Activated CD8-positive, alpha-beta T cell treated with anti-CD3 and anti-CD28 coated beads, Interleukin-2, amount 10 ng/mL, durations not matched to agents 7 days and 5 days (primary cell): ENCODE measurements at regions not wholly inside any gene's neighbourhood (a gene's known extent, or its start where the extent isn't known, plus 50 kb on each side); places are given as distances from the start of the nearest gene placed in this dataset.
"Not testable (repeated sequence)": the region's sequence is repeated elsewhere in the genome, so short reads cannot be mapped to it uniquely, and the experiment has no call there.

ENCODE experiments used
- ATAC-seq: fragments of 150-1000 bp; cut with Tn5 transposase; one replicate; pipeline ENCODE4 v1.10.0; 2021; ENCODE audit warnings: moderate library complexity
- CTCF ChIA-PET: fragments of 350-600 bp; sonication (Branson Sonifier 250); formaldehyde crosslinking; loops from one replicate; lab custom pipeline; 2021; ENCODE audit warnings: antibody characterized with exemption; lab: Charles Lee
- POLR2A ChIA-PET: fragments of 350-600 bp; sonication (Branson Sonifier 250); formaldehyde crosslinking; loops from one replicate; lab custom pipeline; 2021; ENCODE audit warnings: antibody characterized with exemption; lab: Charles Lee
- DNase-seq: peaks from one replicate; pipeline ENCODE4 v3.0.0-alpha.2; 2020
- H3K27ac Mint-ChIP-seq: one replicate; pipeline ENCODE4 v1.8.0; 2021; ENCODE audit warnings: mild to moderate bottlenecking, mixed read lengths
- H3K27me3 Mint-ChIP-seq: one replicate; pipeline ENCODE4 v1.8.0; 2021; ENCODE audit warnings: low read depth, mixed read lengths
- H3K36me3 Mint-ChIP-seq: one replicate; pipeline ENCODE4 v1.8.0; 2021; ENCODE audit warnings: low read depth, mixed read lengths
- H3K4me1 Mint-ChIP-seq: one replicate; pipeline ENCODE4 v1.8.0; 2021; ENCODE audit warnings: low read depth, mixed read lengths
- H3K4me3 Mint-ChIP-seq: one replicate; pipeline ENCODE4 v1.8.0; 2021; ENCODE audit warnings: mild to moderate bottlenecking, mixed read lengths
- H3K9me3 Mint-ChIP-seq: one replicate; pipeline ENCODE4 v1.8.0; 2022; ENCODE audit warnings: mixed read lengths; ENCODE audit not compliant: insufficient read depth

DNA sequence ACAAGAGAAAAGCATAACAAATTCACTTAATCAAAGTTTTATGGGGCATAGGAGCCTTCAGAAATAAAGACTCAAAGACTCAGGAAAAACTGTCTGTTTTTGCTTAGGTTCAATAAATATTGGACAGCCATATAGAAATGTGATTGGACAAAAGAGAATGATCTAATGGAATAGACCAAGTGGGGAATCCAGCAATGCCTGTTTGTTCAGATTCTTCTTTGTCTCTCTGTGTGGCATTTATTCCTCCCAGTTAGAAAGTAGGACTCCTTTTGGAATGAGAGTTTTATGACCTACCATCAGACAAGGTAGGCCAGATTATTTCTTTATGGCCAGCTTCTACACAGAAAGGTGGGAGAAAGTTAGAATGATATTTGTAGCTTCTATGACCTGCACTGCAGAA is 1460.1 kb downstream of the OTOL1 start:
- ChIA-PET POLR2A (no interaction called here), CTCF (no interaction called here)
- H3K9me3 Mint-ChIP-seq, result peaks cover 8% of the 10 kb centered on the region
- ATAC-seq, result no peak
- H3K27ac Mint-ChIP-seq, result no peak overlapping the region
- no peak overlapping the region for H3K4me3 Mint-ChIP-seq
- no peaks in the 10 kb centered on the region for H3K36me3 Mint-ChIP-seq
- no peaks in the 10 kb centered on the region for H3K27me3 Mint-ChIP-seq
- no peak for DNase-seq
- H3K4me1 Mint-ChIP-seq, result no peaks in the 10 kb centered on the region

DNA sequence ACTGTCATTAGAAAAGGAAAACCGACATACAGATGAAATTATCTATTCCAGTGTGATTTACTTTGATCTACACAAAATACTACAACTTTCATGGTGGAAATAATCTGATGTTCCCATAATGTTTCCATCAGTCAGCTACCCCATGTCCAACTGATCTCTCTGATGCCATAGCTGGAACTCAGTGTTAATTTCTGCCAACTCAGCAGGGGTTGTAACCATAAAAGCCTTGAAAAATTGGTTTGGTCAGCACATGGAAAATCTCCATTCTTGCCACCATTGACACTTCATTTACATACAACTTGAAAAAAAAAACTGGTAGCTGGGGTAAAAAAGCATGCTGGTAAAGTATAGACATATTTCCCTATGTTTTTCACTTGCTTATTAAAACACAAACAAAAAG is 1463.7 kb downstream of the OTOL1 start:
- CTCF ChIA-PET, result no interaction called here
- DNase-seq, result no peak
- Mint-ChIP-seq H3K27ac (no peak overlapping the region), H3K9me3 (peaks cover 3% of the 10 kb centered on the region), H3K36me3 (no peaks in the 10 kb centered on the region), H3K4me1 (no peaks in the 10 kb centered on the region), H3K4me3 (no peak overlapping the region), H3K27me3 (no peaks in the 10 kb centered on the region)
- POLR2A ChIA-PET, result no interaction called here
- no peak for ATAC-seq

DNA sequence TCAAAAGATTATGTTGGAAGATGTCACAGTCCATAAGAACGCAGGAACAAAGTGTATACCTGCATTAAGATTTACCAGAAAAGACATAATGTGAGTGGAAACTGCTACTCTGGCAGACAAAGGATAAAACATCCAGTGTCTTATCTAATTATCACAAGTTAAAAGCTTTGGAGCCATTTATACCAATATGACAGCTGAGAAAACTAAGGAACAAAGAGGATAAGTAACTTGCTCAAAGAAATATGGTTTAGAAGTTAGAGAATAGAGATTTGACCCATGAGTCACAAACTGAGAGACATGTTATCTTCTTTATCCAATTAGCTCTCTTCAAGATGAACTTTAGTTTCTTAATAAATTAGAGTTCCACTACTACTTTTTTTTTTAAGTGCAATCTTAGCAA is 1473.7 kb downstream of the OTOL1 start:
- Mint-ChIP-seq H3K4me3 (no peak overlapping the region), H3K27ac (no peak overlapping the region), H3K4me1 (no peaks in the 10 kb centered on the region), H3K9me3 (peaks cover 5% of the 10 kb centered on the region), H3K27me3 (no peaks in the 10 kb centered on the region), H3K36me3 (no peaks in the 10 kb centered on the region)
- DNase-seq (no peak), ATAC-seq (no peak)
- POLR2A ChIA-PET, result no interaction called here
- CTCF ChIA-PET, result no interaction called here

DNA sequence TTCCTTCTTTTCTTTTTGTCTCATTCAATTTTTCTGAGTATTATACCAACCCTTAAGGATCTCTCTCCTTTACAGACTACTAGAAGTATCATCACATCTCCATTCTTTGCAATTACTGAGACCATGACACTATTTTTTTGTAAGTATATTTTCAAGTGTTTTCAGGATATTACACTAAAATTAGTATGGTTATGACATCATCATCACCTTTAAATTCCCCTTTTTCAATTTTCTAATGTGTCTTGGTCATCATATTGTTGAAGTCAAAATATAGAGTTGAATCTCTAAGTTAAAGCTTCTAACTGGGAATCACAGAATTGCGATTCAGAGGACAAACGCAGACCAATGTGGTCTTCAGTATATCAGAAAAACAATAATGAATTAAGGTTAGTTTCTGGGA is 1475.1 kb downstream of the OTOL1 start:
- Mint-ChIP-seq H3K36me3 (no peaks in the 10 kb centered on the region), H3K9me3 (peaks cover 8% of the 10 kb centered on the region), H3K27me3 (no peaks in the 10 kb centered on the region), H3K4me1 (no peaks in the 10 kb centered on the region), H3K4me3 (no peak overlapping the region), H3K27ac (no peak overlapping the region)
- DNase-seq (no peak), ATAC-seq (no peak)
- CTCF ChIA-PET, result no interaction called here
- POLR2A ChIA-PET, result no interaction called here

DNA sequence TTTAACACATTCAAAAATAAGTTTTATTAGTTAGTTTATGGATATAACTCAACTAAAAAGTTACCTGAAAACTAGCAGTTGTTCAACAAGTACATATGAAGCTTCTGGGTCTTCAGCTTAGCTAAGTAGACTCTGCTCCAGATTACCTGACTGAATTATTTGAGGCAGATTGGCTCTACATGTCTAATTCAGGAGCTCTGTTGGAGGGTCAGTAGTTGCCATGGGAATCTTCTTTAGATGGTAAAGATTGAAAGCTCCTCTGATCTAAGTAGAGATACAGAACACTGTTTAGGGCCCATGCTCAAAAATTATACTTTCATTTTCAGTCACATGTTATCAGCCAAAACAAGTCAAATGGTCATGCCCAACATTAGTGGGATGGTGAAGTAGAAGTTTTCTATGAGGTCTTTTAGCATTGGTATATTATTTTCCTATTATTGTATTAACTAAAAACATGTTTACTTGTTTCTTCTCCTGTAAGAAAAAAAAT is 1476.9 kb downstream of the OTOL1 start:
- no peaks in the 10 kb centered on the region for H3K36me3 Mint-ChIP-seq
- DNase-seq (no peak), ATAC-seq (no peak)
- ChIA-PET CTCF (no interaction called here), POLR2A (no interaction called here)
- no peaks in the 10 kb centered on the region for H3K4me1 Mint-ChIP-seq
- H3K4me3 Mint-ChIP-seq, result no peak overlapping the region
- H3K9me3 Mint-ChIP-seq, result peaks cover 8% of the 10 kb centered on the region
- H3K27ac Mint-ChIP-seq, result no peak overlapping the region
- H3K27me3 Mint-ChIP-seq, result no peaks in the 10 kb centered on the region

DNA sequence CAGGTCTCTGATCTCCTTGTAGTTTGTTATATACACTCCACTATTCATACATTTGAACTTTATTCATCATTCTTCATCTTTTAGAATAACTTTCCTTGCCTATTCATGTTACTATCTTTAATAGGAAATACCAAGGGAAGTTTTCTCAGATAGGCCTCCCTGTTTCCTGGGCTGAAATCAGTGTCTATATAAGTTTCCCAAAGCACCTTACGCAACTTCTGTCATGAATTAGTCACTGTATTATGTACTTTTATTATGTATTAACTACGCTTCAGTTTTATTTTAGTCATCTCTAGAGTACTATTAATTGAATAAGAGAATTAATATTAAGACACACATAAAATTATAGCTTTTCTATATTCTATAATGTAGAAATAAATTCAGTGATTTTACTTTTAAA is 1481.5 kb downstream of the OTOL1 start:
- Mint-ChIP-seq H3K4me1 (no peaks in the 10 kb centered on the region), H3K36me3 (no peaks in the 10 kb centered on the region), H3K4me3 (no peak overlapping the region), H3K27me3 (no peaks in the 10 kb centered on the region), H3K27ac (no peak overlapping the region), H3K9me3 (peaks cover 4% of the 10 kb centered on the region)
- no peak for DNase-seq
- ATAC-seq, result no peak
- CTCF ChIA-PET, result no interaction called here
- POLR2A ChIA-PET, result no interaction called here

DNA sequence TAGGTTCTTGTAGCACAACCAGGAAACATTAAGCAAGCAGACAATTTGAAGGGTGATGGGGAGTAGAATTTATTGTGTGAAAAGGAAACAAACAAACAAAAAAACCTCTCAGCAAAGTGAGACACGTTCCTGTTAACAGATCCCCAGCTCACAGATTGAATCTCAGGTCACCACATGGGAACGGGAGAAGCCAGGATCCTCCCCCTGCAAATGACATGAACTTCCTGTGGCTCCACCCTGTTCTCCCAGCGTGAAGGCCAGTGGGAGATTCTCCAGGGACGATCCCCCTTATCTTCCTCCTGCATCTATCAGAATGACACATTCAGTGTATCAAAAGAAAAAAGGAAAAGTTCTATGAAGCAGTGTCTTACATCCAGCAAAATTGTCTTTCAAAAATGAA is 1488.1 kb downstream of the OTOL1 start:
- Mint-ChIP-seq H3K4me1 (no peaks in the 10 kb centered on the region), H3K27ac (no peak overlapping the region), H3K36me3 (no peaks in the 10 kb centered on the region), H3K9me3 (peaks cover 8% of the 10 kb centered on the region), H3K27me3 (no peaks in the 10 kb centered on the region), H3K4me3 (no peak overlapping the region)
- ChIA-PET POLR2A (no interaction called here), CTCF (no interaction called here)
- DNase-seq (no peak), ATAC-seq (no peak)

DNA sequence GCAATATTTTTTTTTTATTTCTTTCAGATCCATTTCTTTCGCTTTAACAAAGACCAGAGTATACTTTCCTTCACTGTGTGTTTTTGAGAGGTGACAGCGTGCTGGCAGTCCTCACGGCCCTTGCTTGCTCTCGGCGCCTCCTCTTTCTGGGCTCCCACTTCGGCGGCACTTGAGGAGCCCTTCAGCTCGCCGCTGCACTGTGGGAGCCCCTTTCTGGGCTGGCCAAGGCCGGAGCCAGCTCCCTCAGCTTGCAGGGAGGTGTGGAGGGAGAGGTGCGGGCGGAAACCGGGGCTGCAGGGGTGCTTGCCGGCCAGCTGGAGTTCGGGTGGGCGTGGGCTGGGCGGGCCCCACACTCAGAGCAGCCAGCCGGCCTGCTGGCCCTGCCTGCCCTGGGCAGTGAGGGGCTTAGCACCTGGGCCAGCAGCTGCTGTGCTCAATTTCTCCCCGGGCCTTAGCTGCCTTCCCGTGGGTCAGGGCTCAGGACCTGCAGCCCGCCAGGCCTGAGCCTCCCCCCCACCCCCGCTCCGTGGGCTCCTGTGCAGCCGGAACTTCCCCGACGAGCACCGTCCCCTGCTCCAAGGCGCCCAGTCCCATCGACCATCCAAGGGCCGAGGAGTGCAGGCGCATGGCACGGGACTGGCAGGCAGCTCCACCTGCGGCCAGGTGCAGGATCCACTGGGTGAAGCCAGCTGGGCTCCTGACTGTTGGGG is 1490.6 kb downstream of the OTOL1 start:
- ATAC-seq, POLR2A ChIA-PET, H3K27me3 Mint-ChIP-seq, H3K4me1 Mint-ChIP-seq, CTCF ChIA-PET, H3K36me3 Mint-ChIP-seq, H3K4me3 Mint-ChIP-seq, H3K27ac Mint-ChIP-seq, DNase-seq: not testable (repeated sequence)
- H3K9me3 Mint-ChIP-seq, result peaks cover 12% of the 10 kb centered on the region

DNA sequence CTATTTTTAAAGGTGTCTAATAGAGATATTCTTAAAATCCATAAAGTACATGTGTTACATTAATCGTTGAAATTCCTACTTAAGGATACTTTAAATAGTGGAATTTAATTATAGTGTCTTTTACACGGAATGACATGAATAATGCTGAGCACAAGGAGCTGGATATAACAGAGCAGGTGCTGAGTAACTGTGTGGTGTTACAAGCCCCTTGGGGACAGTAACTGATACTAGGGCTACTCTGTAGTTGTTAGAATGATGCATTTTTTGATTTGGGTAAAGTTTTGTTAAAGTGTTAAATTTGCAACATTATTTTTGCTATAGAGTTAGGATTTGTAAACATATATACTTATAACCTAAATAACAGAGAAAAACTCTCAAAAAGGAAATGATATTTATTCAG is 1496.1 kb downstream of the OTOL1 start:
- POLR2A ChIA-PET, result no interaction called here
- Mint-ChIP-seq H3K4me3 (no peak overlapping the region), H3K27ac (no peak overlapping the region), H3K9me3 (peaks cover 17% of the 10 kb centered on the region), H3K27me3 (no peaks in the 10 kb centered on the region), H3K4me1 (no peaks in the 10 kb centered on the region), H3K36me3 (no peaks in the 10 kb centered on the region)
- ATAC-seq (no peak), DNase-seq (no peak)
- CTCF ChIA-PET, result no interaction called here

DNA sequence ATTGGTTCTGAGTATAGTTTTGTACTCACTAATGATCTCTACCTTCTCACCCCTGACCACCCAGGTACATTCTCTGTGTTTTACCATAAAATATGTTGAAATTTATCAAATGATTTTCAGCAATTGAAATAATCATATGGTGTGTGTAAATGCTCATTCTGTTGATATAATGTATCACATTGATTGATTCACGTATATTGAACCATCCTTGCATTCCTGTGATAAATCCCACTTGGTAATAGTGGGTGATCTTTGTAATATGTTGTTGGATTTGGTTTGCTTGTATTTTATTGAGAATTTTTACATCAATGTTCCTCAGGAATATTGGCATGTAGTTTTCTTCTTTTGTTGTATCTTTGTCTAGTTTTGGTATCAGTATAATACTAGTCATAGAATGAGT is 1497.6 kb downstream of the OTOL1 start:
- DNase-seq (no peak), ATAC-seq (no peak)
- no peaks in the 10 kb centered on the region for H3K27me3 Mint-ChIP-seq
- H3K9me3 Mint-ChIP-seq, result peaks cover 17% of the 10 kb centered on the region
- no peak overlapping the region for H3K4me3 Mint-ChIP-seq
- no peaks in the 10 kb centered on the region for H3K36me3 Mint-ChIP-seq
- H3K27ac Mint-ChIP-seq, result no peak overlapping the region
- ChIA-PET POLR2A (no interaction called here), CTCF (no interaction called here)
- no peaks in the 10 kb centered on the region for H3K4me1 Mint-ChIP-seq

DNA sequence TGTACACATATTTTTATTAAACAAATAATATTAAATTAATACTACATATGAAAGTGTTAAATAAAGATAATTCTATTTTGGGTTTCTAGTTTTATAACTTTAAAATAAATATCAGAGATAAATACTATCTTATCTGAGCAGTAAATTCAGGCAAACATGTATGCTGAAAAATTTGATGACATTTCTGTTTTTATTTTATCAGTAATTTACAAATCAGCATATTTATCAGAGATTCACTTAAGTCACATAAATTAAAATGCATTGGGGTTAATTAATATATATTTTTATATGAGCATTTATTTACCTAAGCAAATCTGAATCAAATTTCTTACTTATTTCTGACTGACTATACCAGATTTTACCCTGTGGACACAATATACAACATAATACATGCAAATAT is 1499.8 kb downstream of the OTOL1 start:
- Mint-ChIP-seq H3K27me3 (no peaks in the 10 kb centered on the region), H3K36me3 (no peaks in the 10 kb centered on the region), H3K9me3 (peaks cover 13% of the 10 kb centered on the region), H3K4me3 (no peak overlapping the region), H3K4me1 (no peaks in the 10 kb centered on the region), H3K27ac (no peak overlapping the region)
- DNase-seq (no peak), ATAC-seq (no peak)
- ChIA-PET CTCF (no interaction called here), POLR2A (no interaction called here)

DNA sequence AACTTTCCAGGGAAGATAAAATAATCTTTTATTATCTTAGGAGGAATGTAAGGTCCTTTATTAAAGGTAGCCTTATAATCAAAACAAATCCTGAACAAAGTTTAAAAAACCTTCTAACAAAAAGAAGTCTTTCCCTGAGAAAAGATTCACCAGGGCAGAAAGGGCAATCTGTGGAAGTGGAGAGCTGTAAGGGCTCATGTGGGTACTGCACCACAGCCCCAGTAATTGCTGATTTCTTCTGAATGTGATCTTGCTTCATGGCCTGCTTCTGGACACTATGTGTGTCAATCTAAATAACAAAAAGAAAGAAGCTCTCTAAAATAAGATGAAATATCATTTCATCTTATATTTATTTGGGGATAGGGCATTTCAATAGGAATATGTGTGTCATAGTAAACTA is 1501.6 kb downstream of the OTOL1 start:
- peaks cover 7% of the 10 kb centered on the region for H3K9me3 Mint-ChIP-seq
- no peak overlapping the region for H3K27ac Mint-ChIP-seq
- H3K4me1 Mint-ChIP-seq, result no peaks in the 10 kb centered on the region
- CTCF ChIA-PET, result no interaction called here
- no peaks in the 10 kb centered on the region for H3K36me3 Mint-ChIP-seq
- no peak for ATAC-seq
- POLR2A ChIA-PET, result no interaction called here
- DNase-seq, result no peak
- no peaks in the 10 kb centered on the region for H3K27me3 Mint-ChIP-seq
- no peak overlapping the region for H3K4me3 Mint-ChIP-seq

DNA sequence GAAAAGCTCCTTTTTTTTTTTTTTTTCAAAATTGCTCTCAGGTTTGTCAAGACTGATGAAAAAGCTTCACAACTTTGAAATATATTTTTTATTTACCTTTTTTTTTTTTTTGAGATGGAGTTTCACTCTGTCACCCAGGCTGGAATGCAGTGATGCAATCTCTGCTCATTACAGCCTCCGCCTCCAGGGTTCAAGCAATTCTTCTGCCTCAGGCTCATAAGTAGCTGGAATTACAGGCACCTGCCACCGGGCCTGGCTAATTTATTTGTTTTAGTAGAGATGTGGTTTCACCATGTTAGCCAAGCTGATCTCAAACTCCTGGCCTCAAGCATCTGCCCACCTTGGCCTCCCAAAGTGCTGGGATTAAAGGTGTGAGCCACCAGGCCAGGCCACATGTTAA is 1515.0 kb downstream of the OTOL1 start:
- H3K27me3 Mint-ChIP-seq, result no peaks in the 10 kb centered on the region
- peaks cover 11% of the 10 kb centered on the region for H3K9me3 Mint-ChIP-seq
- no peak overlapping the region for H3K27ac Mint-ChIP-seq
- ATAC-seq, result no peak
- no peak overlapping the region for H3K4me3 Mint-ChIP-seq
- ChIA-PET POLR2A (no interaction called here), CTCF (no interaction called here)
- DNase-seq, result no peak
- H3K36me3 Mint-ChIP-seq, result no peaks in the 10 kb centered on the region
- no peaks in the 10 kb centered on the region for H3K4me1 Mint-ChIP-seq
